ENCODE measurements at regions not wholly inside any gene's neighbourhood (a gene's known extent, or its start where the extent isn't known, plus 50 kb on each side); places are given as distances from the start of the nearest gene placed in this dataset.

DNA sequence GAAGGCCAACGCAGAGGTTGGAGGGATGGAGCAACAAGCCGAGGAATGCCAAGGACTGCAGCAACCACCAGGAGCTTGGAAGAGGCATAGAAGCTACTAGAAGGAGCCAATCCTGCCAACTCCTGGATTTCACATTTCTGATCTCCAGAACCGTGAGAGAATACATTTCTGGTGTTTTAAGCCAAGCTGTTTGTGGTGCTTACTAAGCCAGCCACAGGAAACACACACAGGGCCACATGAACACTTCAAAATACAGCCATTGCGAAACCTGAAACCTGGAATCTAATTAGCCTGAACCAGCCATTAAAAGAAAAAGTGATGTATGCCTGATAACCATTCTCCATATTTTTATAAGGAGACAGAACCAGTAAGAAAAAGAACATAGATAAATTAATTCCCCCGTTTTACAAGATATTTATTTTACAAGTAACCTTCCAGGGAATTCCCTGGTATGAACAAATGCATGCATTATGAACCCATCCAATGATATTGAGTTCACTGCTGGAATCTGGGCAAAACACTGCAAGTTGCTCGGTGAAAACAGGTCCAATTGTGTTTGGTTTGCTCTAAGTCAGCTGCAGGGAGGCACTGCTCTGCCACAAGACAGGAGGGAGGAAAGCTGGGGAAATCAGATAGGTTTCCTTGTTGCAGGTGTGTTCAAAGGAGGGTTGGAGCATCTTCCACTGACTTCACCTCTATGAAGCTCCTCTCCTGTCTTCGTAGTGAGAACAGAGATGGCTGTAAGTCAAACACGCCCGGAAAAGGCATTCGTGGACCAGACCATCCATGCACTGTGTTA is 70.2 kb downstream of the ETS2 start:
- DNase-seq, result no peak
